H7 (cell line): ENCODE measurements at regions not wholly inside any gene's neighbourhood (a gene's known extent, or its start where the extent isn't known, plus 50 kb on each side); places are given as distances from the start of the nearest gene placed in this dataset.
A peak's percentile ranks its signal among the peaks of the same experiment; 100 is the strongest.
"Not testable (repeated sequence)": the region's sequence is repeated elsewhere in the genome, so short reads cannot be mapped to it uniquely, and the experiment has no call there.

Source experiments
- DNase-seq: peaks from one replicate; pipeline ENCODE4 v3.0.0; 2012
- H3K27me3 ChIP-seq: 2 replicates; pipeline ENCODE4 v1.6.0; 2011; ENCODE audit warnings: mild to moderate bottlenecking, low read length; ENCODE audit not compliant: control insufficient read depth, insufficient read depth
- H3K36me3 ChIP-seq: replicated peaks from 2 replicates; pipeline ENCODE4 v1.5.1; 2011; ENCODE audit warnings: low read length; ENCODE audit not compliant: control insufficient read depth, insufficient read depth
- H3K4me3 ChIP-seq: 2 replicates; pipeline ENCODE4 v1.5.1; 2011; ENCODE audit warnings: low read depth, mild to moderate bottlenecking, control low read depth, low read length, moderate library complexity; ENCODE audit not compliant: insufficient read depth

- H3K27me3 ChIP-seq, H3K36me3 ChIP-seq, DNase-seq, H3K4me3 ChIP-seq: not testable (repeated sequence)
These were observed 70.8 kb downstream of the TBC1D26 start for GRCh38 chr17:15802917-15803316.

GRCh38 chr17:15806825-15807224 is 74.7 kb downstream of the TBC1D26 start:
- H3K27me3 ChIP-seq: not testable (repeated sequence)

GRCh38 chr17:15813388-15813787 is 81.3 kb downstream of the TBC1D26 start:
- H3K27me3 ChIP-seq, DNase-seq, H3K36me3 ChIP-seq, H3K4me3 ChIP-seq: not testable (repeated sequence)

More at GRCh38 chr17:15806825-15807224, 74.7 kb downstream of the TBC1D26 start:
- not testable (repeated sequence) for H3K36me3 ChIP-seq, DNase-seq, H3K4me3 ChIP-seq

- H3K27me3 ChIP-seq, DNase-seq, H3K4me3 ChIP-seq, H3K36me3 ChIP-seq: not testable (repeated sequence)
These were observed 81.9 kb downstream of the TBC1D26 start for GRCh38 chr17:15814003-15814402.

GRCh38 chr17:15817861-15818260 is 85.8 kb downstream of the TBC1D26 start:
- not testable (repeated sequence) for DNase-seq, H3K36me3 ChIP-seq, H3K27me3 ChIP-seq, H3K4me3 ChIP-seq

GRCh38 chr17:15822280-15822679 is 90.2 kb downstream of the TBC1D26 start:
- not testable (repeated sequence) for H3K36me3 ChIP-seq, DNase-seq, H3K27me3 ChIP-seq, H3K4me3 ChIP-seq

- H3K27me3 ChIP-seq, H3K4me3 ChIP-seq, H3K36me3 ChIP-seq: not testable (repeated sequence)
- DNase-seq: peak; percentile 43
These were observed 96.7 kb downstream of the TBC1D26 start for GRCh38 chr17:15828727-15829314.

- not testable (repeated sequence) for H3K36me3 ChIP-seq
These were observed 98.1 kb downstream of the TBC1D26 start for GRCh38 chr17:15830221-15830620.

GRCh38 chr17:15831182-15831581 is 99.1 kb downstream of the TBC1D26 start:
- not testable (repeated sequence) for H3K27me3 ChIP-seq, H3K4me3 ChIP-seq, DNase-seq, H3K36me3 ChIP-seq

More at GRCh38 chr17:15830221-15830620, 98.1 kb downstream of the TBC1D26 start:
- H3K4me3 ChIP-seq, H3K27me3 ChIP-seq, DNase-seq: not testable (repeated sequence)

- H3K27me3 ChIP-seq, H3K36me3 ChIP-seq, H3K4me3 ChIP-seq, DNase-seq: not testable (repeated sequence)
These were observed 100.9 kb downstream of the TBC1D26 start for GRCh38 chr17:15832921-15833480.

- not testable (repeated sequence) for H3K27me3 ChIP-seq, DNase-seq, H3K36me3 ChIP-seq, H3K4me3 ChIP-seq
These were observed 101.8 kb downstream of the TBC1D26 start for GRCh38 chr17:15833890-15834289.

- not testable (repeated sequence) for DNase-seq, H3K4me3 ChIP-seq, H3K27me3 ChIP-seq, H3K36me3 ChIP-seq
These were observed 103.4 kb downstream of the TBC1D26 start for GRCh38 chr17:15835481-15835880.

- H3K4me3 ChIP-seq, H3K36me3 ChIP-seq, H3K27me3 ChIP-seq, DNase-seq: not testable (repeated sequence)
These were observed 104.3 kb downstream of the TBC1D26 start for GRCh38 chr17:15836249-15836982.

- not testable (repeated sequence) for DNase-seq
These were observed 104.9 kb downstream of the TBC1D26 start for GRCh38 chr17:15836991-15837390.

More at GRCh38 chr17:15836991-15837390, 104.9 kb downstream of the TBC1D26 start:
- not testable (repeated sequence) for H3K36me3 ChIP-seq, H3K27me3 ChIP-seq, H3K4me3 ChIP-seq
